NB4 (cell line): ENCODE measurements at regions not wholly inside any gene's neighbourhood (a gene's known extent, or its start where the extent isn't known, plus 50 kb on each side); places are given as distances from the start of the nearest gene placed in this dataset.

Source experiments
- MYC ChIP-seq: IDR thresholded peaks from 2 replicates; pipeline ENCODE4 v1.6.1; 2011; ENCODE audit warnings: low read depth, low read length
- POLR2A ChIP-seq: IDR thresholded peaks from 2 replicates; pipeline ENCODE4 v1.6.1; 2011; ENCODE audit warnings: mild to moderate bottlenecking; ENCODE audit not compliant: insufficient read length; ENCODE audit errors: extremely low read depth
- TF ChIP-seq, protein P1 (sequence below): IDR thresholded peaks from one replicate; pipeline ENCODE4 v1.5.1; 2012; ENCODE audit warnings: low read depth, low read length
- TF ChIP-seq, protein P2 (sequence below): IDR thresholded peaks from 2 replicates; pipeline ENCODE4 v1.6.1; 2011; ENCODE audit warnings: low read depth, low read length

DNA sequence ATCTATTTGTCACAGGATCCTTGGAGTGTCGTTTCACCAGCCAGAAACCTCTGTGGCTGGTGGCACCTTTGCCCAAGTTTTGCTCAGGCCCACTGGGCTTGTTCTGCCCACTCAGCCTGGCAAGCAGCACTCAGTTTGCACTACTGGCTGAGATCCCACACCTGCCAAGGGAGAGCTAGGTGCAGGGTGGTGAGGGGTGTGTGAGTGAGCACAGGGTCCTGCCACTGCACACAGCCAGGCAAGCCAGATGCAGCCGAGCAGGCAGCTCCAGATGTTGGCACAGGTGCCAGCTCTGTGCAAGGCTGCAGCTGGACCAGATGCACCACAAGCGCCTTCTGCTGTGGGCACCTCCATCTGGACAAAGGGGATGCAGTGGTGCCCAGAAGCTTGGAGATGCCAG is 281.7 kb upstream of the UBE2E3 start:
- TF ChIP-seq, protein P1, sequence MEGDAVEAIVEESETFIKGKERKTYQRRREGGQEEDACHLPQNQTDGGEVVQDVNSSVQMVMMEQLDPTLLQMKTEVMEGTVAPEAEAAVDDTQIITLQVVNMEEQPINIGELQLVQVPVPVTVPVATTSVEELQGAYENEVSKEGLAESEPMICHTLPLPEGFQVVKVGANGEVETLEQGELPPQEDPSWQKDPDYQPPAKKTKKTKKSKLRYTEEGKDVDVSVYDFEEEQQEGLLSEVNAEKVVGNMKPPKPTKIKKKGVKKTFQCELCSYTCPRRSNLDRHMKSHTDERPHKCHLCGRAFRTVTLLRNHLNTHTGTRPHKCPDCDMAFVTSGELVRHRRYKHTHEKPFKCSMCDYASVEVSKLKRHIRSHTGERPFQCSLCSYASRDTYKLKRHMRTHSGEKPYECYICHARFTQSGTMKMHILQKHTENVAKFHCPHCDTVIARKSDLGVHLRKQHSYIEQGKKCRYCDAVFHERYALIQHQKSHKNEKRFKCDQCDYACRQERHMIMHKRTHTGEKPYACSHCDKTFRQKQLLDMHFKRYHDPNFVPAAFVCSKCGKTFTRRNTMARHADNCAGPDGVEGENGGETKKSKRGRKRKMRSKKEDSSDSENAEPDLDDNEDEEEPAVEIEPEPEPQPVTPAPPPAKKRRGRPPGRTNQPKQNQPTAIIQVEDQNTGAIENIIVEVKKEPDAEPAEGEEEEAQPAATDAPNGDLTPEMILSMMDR, result no peak
- no peak for TF ChIP-seq POLR2A
- TF ChIP-seq, protein P2, sequence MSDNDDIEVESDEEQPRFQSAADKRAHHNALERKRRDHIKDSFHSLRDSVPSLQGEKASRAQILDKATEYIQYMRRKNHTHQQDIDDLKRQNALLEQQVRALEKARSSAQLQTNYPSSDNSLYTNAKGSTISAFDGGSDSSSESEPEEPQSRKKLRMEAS, result no peak
- no peak for TF ChIP-seq MYC
